ENCODE measurements at regions not wholly inside any gene's neighbourhood (a gene's known extent, or its start where the extent isn't known, plus 50 kb on each side); places are given as distances from the start of the nearest gene placed in this dataset.
"Not testable (repeated sequence)": the region's sequence is repeated elsewhere in the genome, so short reads cannot be mapped to it uniquely, and the experiment has no call there.

DNA sequence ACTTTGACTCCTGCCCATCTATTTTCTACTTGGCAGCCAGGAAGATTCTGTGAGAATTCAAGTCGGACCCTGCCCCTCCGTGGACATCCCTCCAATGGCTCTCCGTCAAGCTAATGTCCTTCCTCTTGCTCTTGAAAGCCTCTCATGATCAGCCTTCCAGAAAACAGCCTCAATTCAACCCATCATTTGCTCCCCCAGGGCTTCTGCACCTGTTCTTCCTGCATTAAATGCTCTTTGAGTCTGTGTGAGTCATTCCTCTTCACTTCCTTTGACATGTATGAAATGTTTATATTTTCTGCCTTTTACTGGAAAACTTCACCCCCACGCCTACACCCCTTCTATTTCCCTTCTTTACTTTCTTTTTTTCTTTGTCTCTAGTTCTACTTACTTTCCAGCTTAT lies 734.1 kb upstream of the ZP4 start:
- DNase-seq: no peak

DNA sequence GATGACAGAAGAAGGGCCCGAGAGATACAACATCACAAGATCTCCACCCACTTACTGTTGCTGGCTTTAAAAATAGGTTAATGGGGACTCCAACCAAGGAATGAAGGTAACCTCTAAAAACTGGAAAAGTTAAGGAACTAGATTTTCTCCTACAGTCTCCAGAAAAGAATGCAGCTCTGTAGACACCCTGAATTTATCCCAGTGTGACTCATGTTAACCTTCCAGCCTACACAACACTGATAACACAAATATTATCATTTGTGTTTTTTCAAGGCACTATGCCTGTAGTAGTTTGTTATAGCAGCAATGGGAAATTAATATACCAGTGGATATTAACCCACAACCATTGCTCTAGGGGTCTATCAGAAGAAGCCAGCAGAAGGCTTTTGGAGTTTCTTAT lies 730.7 kb upstream of the ZP4 start:
- no peak for DNase-seq

DNA sequence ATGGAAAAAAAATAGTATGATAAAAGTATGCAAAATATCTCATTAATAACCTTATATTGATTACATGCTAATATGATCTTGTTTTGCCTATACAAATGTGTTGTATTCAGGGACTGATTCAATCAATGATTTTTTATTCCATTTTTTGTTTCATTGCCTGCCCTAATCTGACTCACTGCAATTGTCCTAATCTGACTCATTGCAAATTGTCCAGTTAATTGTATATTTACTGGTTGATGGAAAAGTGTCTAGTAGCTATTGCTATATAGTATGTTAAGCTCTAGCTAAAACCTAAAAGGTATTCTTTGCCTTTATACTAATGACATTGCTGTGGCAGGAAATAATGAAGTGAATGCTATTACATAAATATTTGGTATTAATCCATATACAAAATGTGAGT lies 728.9 kb upstream of the ZP4 start:
- DNase-seq: no peak

DNA sequence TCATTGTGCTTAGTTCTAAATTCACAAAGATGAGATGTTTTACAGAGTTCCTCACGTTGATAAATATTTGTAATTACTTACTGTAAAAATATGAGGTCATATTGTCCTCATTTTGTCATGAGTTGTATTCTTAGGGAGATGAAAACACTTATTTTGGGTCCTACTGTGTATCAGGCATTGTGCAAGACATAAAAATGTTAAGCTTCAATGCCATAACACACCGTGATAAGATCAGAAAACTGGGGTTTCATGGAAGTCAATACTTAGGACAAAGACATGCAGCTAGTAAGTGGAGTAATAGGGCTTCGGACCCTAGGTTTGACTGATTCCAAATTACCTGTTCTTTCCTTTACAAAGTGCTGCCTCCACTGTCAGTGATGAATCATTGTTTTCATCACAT lies 720.7 kb upstream of the ZP4 start:
- no peak for DNase-seq

DNA sequence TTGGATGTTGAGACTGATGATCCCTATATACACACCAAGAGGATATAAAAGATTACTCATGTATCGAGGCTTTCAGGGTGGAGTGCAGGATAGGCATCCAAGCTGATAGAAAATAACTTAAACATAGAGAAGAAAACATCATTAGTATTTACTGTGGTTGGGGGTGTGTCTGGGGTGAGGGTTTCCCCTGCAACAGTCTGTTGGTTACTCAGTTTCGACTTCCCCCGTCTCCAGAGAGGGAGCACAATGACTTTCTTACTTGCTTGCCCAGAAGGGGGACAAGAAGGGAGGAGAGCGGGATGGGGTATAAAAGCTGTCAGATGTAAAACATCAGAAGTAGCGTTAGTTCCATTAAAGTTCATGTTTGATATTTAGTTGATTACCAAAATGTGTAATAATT lies 717.4 kb upstream of the ZP4 start:
- DNase-seq: no peak

DNA sequence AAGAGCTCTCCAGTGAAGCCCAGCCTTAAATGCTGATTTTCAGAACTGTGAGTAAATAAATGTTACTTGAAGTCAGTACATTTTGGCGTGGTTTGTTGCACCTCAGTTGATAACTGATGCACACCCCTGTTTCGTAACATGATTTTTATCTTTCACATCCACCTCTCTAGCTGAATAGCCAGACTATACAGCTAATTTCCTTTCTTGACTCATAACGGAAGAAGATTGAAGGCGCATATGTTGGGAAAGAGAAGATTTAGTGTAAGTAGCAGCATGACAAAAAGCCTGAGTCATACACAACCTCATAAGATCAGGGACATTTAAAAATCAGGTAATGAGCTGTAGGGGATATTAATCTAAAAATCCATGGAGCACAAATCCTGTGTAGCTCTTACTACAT lies 716.2 kb upstream of the ZP4 start:
- DNase-seq: no peak

DNA sequence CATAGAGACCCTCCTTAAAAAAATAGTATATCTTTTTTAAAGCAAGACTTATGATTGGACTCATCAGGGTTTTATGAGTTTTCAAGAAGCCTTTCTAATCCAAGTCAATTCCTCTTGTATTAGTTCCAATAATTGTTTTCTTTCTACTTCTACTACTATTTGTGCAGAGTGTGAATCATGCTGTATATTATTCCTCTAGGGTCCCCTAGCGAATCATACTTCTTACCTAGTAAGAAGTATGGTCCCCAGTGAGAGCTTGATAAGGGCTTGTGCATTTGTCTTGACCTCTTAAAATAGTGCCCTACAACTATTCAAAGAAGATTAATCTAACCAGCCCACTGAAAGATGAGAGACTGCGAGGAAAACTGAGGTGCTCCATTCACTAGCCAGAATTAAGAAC lies 715.7 kb upstream of the ZP4 start:
- DNase-seq: no peak

DNA sequence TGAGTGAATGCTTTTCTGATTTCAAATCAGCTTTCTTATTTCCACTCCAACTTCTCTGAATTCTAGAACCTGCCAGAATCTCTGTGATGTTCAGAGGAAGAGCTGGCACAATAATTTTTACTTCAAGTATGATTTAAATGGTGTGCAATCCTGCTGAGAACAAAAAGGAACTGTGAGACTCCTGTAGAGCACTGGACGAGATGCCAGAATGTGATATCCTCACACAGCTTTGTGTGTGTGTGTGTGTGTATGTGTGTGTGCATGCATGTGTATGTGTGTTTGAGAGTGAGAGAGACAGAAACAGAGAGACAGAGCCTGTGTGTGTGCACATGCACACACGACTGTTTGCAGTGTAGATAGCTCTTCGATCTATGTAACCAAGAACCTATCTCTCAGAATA lies 713.6 kb upstream of the ZP4 start:
- DNase-seq: no peak

DNA sequence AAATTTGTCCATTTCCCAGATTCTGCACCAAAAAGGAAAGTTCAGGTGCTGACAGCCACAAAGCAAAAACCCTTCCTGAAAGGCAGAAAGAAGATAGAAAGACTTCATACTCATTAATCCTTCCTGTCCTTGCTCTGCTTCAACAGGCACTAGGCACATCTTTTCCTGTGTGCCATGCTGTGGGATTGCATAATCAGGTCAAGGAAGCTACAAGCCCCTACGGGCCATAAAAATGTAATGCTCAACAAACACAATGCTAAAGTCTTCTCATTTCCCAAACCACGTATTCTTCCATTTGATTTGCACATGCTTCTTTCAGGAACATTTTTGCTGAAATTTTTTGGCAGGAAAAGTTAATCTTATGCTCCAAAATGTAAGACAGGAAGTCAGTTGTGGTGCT lies 710.9 kb upstream of the ZP4 start:
- not testable (repeated sequence) for DNase-seq

DNA sequence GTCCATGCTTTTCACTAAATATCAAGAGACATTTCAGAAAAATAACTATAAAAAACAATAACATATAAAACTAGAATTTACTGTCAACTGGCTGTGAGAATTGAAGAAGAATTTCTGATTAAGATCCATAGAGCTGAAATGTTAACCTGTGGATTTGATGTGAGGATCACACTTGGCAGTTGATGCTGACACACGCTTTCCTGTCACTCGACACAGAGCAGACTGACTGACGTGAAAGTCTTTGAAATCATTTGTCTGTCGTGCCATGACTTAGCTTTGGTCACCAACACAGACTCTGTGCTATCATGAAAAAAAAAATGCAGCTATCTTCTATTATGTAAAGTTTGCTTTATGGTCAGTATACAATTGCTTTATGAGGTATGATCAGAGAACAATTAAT lies 706.0 kb upstream of the ZP4 start:
- no peak for DNase-seq

DNA sequence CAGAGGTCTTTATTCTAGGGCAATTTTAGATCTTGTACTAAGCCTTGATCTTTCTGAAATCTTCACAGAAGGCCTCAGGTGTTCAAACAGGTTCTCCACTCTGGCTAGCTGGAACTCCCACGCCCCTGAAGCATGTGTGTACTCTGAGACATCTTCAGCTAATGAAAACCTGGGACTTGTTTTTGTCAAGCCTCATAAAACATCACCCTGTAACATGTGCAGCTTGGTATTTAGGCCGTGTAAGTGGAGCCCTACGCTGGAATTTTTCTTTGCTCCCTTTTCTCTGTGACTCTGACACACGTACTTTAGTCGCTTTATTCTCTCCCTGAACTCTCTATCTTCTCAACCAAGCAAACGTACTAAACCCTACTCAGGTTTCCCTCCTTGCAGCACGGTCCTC lies 701.9 kb upstream of the ZP4 start:
- no peak for DNase-seq

DNA sequence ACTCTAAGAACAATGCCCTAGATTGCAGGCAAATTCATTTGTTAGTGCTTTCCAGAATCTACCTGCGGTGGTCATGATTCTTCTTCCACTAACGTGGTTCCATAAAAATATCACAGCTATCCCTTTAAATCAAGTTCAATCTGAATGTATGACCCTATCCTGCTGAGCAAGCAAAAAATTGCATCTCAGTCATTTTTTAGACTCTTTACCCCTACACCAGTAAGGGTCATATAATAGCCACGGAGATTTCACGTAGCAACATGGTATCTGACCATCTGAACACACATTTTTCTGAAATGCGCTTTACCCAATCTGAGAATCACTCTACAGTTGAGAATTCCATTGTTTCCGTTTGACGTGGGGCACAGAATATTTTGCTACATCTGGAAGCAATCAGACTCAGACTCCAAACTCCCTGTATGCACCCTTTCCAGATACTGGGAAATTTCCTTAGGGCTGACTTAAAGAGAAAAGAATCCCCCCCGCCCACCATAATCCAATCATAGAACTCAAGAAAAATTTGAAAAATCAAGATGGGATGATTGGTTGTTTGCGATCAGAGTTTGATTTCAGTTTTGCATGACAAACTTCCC lies 699.2 kb upstream of the ZP4 start:
- no peak for DNase-seq

DNA sequence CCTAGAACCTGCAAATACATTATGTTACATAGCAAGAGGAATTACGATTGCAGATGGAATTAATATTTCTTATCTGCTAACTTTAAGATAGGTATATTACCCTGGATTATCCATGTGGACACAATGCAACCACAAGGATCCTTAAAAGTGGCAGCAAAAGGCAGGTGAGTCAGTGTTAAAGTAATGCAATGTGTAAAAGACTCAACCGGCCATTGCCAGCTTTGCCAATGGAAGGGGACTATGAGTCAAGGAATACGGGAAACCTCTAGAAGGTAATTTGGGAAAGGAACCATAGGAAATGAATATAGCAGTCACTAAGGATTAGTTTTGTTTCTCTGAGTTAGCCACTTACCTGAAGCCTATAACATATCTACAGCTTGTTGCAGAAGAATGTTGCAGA lies 692.1 kb upstream of the ZP4 start:
- no peak for DNase-seq

DNA sequence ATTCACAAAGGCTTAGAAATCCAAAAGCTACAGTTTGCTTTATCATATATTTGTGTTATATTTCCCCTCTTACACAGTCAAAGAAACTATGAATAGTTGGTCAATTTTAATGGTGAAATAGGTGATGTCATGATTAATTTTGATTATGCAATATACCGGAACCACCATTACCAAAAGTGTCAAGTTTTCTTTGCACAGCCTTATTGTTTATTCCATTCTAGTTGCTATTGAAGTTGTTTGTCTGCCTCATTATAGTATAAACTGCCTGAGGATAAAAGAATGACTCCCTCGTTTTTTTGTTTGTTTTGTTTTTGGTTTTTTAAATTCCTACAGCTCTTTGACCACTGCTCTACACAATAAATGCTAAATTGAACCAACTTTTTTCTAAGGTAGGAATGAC lies 690.6 kb upstream of the ZP4 start:
- no peak for DNase-seq

DNA sequence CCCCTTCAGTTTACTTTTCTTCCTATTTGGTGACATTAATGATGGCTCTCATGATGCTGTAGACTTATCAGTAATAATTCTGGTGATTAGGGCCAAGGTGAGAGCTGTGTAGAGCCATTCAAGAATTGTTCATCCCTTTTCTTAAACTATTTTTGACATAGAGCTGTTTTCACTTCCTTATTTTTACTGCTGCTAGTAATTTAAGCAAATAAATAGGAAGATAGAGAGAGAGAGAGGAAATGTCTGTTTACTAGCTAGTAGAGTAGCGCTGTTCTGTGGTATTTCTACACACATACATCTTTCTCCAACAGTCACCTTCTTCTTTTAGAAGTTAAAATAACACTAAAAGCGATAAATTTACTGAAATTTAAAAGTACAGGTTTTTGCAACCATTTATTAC lies 678.0 kb upstream of the ZP4 start:
- DNase-seq: no peak

DNA sequence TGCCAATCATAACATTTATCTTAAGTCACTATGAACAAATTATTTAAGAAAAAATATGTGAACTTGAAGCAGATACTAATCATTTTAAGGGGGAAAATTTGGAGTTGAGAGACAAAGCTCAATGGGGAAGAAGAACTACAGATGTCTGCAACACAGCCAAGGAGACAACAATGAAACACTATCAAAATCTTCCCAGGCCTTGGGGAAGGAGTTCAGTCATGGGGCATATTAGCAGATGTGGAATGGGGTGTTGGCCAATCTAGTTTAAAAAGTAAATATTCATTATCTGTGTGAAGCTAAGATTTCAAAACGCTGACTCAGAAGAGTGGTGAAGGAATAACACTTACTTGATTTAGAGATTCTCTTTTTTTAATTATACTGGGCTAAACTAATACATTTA lies 671.6 kb upstream of the ZP4 start:
- DNase-seq: no peak

DNA sequence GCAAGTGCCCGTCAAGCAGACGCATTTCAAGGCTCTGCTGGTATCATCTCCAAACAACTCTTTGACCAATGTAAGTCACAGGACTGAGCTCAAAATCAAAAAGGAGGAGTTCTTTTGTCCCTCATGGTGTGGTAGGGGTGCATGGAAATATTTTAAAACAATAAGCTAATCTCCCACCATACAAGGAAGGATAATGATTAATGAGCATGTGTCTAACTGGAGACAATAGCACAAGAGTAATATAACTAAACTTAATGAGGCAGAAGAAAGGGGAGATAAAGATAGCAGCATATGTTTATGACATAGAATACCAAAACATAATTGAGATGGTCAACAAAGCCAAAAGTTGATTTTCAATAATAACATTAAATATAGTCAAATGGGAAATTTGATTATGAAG lies 668.0 kb upstream of the ZP4 start:
- DNase-seq: no peak

DNA sequence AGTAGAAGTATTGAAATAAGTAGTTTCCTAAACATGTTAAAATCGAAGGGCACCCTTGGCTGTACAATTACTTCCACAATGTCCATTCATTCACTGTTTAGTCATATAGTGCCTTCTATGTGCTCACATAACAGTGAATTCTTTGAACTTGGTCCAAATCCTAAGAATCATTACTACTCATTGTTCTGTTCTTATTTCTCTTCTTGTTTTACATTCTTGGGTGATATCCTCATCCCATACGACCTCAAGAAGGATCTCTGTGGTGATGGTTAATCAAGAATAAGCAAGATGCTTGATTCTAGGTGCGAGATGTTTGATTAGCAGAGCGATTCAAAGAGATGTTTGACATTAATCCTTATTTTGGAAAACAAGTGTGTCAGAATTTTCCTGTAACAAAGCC lies 667.4 kb upstream of the ZP4 start:
- no peak for DNase-seq

DNA sequence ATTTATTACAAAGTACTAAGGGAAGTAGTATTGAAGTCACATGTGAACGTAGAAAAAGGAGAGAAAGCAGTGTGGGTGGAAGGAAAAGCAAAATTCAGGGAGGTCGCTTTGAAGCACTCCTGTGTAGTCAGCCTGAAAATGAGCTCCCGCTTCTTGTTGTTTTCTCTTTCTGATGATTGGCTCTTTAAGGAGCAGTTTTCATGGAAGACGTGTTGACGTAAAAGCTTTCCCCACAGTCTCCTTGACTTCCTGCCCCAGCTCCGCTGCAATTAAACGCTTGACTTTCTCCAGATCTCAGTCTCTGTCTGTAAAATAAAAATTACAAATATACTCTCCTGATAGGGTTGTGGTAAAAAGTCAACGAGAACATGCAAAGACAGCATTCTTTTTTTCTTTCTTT lies 661.5 kb upstream of the ZP4 start:
- no peak for DNase-seq

DNA sequence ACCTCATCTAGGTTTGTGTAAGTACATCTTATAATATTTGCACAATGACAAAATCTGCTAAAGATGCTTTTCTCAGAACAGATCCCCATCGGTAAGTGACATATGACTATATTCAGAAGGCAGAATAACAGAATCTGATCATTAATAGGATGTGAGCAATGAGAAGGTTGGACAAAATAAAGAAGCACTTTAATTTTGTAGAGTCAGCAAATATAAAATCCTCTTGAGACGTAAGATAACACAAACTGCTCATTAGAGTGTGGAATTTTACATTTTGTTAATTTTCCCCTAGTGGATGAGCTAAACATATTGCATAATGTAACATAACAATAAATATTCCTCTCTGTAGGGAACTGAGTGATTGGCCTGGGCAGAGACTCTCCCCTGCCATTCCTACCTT lies 658.4 kb upstream of the ZP4 start:
- no peak for DNase-seq

DNA sequence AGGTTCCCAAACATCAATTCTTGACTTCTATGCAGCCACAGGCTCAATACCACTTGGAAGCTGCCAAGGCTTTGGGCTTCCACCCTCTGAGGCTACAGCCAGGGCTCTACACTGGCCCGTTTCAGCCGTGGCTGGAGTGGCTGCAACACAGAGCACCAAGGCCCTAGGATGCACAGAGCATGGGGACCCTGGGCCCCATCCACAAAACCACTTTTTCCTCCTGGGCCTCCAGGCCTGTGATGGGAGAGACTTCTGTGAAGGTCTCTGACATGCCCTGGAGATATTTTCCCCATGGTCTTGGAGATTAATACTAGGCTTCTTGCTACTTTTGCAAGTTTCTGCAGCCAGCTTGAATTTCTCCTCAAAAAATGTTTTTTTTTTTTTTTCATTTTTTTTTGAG lies 655.4 kb upstream of the ZP4 start:
- DNase-seq: no peak

DNA sequence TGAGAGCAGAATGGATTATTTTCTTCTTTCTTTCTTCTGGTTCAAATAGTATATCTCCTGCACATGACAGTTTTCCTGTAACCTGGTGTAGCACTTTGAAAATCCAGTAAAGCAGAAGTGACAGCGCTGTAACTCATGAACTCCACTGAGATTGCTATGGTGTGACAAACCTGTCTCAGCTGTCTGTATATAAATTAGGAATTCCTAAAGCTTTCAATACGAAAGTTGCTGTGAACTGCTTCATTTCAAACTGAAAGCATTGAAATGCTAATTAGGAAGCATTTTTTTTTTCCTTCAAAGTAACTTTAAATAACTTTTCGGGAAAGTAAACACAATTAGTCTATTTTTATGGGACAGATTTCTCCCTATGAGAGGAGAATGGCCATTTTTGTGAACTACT lies 646.9 kb upstream of the ZP4 start:
- DNase-seq: no peak

DNA sequence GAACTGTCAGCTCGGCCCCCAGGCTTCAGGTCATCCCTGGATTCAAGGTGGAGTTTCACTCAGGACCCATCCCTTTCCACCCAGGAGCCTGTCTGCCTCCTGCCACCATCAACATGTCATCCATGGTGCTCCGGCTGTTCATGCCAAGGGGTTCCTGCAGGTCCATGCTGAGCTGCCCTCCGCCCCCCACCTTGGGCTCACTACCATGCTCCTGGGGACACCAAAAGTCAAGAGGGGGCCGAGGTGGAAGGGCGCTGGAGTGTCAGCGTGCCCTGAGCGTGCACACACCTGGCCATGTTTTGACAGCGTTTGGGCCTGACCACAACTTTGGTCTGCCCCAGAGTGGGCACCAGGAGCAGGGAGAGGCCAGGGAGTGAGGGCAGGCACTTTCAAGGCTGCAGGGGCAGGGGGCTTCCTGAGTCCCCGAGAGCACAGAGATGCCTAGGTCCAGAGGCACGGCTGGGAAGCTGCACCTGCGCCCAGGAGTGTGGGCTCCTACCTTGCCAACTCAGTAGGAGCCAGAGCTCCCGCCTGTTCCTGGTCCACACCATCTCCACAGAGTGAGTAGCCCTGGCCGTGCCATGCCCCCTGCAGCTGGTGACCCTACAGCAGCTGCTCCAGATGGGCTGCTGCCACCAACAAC lies 639.6 kb upstream of the ZP4 start:
- no peak for DNase-seq

DNA sequence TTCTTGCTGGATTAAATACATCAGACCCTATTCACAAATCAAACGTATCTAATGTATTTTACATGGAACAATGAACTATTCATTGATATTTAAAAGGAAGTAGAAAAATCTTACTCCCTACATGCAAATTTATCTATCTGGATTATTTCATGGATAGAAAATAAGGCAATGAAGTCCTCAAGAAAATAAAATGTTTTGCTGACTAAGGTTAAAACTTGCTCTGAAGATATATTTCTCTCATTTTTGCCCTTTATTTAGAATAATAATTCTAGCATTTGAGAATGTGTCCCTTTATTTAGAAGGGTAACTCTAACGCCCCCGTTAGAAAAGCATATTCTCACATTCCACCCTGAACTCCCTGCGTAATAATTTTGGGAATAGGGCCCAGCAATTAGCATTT lies 627.0 kb upstream of the ZP4 start:
- no peak for DNase-seq

DNA sequence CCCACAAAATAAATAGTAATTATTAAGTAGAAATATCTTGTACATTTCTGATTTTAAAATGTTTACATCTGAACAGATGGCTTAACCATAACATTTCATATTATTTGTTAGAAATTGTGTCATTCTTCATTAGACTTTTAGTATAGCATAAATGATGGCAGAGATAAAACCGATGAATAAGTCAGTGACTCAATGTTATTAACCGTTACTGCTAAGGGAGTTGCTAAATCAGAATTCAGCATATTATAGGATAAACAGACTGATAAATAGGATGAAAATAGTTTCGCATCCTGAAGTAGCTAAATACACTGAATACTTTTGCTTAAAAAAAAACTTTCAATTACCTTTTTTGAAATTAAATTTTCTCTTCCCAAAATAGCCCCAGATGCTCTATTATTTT lies 610.6 kb upstream of the ZP4 start:
- no peak for DNase-seq

DNA sequence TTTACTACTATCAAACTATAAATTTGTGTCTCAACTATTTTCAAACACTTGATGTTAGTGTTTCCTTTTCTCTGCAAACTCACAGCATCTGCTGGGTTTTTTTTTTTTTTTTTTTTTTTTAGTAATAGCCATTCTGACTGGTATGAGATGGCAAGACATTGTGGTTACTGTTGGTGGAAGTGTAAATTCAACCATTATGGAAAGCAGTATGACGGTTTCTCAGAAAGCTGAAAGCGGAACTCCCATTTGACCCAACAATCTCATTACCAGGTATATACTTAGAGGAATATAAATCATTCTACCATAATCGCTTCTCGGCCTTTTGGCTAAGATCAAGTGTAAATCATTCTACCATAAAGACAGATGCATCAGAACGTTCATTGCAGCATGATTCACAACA lies 608.3 kb upstream of the ZP4 start:
- no peak for DNase-seq

Measured in NCI-H526 (cell line).